ENCODE measurements at regions not wholly inside any gene's neighbourhood (a gene's known extent, or its start where the extent isn't known, plus 50 kb on each side); places are given as distances from the start of the nearest gene placed in this dataset.
A peak's percentile ranks its signal among the peaks of the same experiment; 100 is the strongest.

DNA sequence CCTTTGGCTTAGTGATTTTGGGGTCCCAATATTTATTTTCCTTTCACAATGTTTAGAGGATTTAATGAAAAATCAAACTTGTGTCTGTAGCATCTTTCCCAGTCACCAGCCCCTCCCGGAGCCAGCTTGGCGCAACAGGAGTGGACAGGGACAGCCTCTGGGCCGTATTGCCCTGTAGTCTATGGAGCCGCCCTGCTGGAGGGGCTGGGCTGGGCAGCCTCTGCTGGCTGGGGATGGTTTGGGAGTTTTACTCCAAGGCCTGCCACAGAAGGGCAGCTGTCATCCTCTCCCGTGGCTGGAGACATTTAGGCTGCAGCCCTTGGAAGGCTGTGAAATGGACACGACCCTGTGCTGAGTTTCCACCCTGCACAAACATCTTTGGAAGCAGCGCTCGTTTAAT lies 89.4 kb upstream of the RGMA start:
- no peak for DNase-seq

DNA sequence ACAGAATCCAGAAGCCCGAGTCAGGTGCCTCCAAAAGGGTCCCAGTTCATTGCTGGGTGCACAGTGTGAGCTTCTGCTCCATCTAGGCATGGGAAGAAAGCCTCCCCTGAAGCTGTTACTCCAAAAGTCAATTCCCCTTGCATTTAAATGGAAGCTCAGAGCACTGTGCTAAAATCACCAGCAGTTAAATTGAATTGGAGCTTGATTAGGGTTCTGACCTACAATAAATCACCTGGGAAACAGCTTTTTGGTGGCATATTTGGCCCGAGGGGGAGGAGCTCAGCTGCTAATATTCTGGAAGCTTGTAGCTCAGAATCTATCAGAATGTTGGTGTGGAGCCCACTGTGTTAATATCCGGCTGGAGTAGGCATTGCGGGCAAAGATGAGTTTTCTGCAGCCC lies 87.1 kb upstream of the RGMA start:
- DNase-seq, result no peak

DNA sequence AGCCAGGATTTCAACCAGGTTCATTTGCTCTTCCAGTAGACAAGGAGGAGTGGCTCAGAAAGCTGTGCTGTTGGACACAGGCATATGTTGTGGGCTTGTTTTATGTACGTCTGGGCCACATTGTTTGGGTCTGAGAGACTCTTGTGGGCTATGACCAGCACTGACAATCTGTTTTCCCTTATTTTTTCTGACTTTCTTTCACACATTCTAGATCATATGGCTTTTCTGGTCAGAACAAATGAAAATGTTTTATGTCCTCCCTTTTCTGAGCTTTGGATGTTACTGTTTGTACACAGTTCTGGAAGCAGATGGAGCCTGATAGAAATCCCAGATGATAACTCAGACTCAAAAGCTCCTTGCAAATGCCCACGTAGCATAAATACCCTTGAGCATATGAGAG lies 85.8 kb upstream of the RGMA start:
- no peak for DNase-seq

DNA sequence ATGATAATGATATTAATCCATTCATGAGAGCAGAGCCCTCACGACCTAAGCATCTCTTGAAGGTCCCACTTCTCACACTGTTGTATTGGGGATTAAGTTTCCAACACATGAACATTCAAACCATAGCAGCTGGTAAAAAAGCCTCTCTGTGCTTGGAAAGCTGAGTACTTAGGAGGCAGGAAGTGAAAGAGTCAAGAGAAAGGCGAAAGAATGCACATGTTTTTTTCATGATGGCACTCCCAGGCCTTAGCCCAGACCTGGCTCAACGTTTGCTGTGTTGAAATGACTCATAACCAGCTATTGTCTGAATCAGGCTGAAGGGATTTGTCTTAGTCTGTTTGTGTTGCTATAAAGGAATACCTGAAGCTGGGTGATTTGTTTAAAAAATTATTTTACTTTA lies 84.4 kb upstream of the RGMA start:
- no peak for DNase-seq

DNA sequence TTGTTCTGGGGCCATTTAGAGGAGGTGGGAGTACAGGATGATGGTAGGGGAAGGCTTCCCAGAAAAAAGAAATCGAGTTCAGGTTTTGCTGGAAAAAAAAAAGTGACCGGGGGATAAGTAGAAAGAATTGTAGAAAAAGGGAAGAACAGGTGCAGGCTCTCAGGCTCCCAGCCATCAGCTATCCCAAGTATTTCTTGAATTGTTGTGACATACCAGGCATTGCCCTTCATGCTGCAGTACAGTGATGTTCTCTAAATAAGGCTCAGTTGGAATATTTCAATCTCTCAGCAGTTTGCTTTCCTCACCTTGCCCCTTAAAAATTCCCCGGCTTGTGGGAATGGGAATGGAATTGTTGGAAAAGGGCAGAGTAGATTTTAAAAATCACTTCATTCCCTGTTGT lies 82.5 kb upstream of the RGMA start:
- no peak for DNase-seq

DNA sequence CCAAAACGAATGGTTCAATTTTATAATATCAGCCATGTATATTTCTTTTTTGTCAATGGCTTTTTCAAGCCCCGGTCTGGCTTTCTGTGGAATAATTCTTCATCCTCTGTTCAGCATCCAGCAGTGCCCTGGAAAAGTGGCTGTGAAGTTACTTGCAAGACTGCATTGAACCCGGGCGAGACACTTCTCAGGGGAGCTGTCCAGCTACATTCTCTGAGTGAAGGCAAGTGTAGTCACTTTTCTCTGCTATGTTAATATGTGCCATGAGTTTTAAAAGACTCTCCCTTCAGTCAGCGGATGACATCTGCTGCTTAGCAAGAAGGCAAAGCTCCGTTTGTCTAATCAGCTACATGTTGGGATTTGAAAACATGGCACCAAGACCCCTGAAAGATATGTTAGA lies 81.3 kb upstream of the RGMA start:
- no peak for DNase-seq

DNA sequence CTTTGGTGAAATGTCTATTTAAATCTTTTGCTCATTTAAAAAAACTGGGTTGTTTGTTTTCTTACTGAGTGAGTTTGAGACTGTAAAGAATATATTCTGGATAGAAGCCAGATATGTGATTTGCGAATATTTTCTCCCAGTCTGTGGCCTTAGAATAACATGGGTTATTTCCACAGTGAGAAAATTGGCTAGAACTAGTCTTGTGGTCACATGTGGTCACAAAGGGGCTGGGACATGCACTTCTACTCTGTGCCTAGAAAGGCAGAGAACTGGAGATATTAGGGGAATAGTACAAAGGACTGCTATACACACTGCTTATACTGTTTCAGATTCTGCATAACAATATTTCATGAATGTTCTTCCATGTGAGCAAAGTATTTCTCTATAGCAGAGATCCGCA lies 79.9 kb upstream of the RGMA start:
- no peak for DNase-seq

DNA sequence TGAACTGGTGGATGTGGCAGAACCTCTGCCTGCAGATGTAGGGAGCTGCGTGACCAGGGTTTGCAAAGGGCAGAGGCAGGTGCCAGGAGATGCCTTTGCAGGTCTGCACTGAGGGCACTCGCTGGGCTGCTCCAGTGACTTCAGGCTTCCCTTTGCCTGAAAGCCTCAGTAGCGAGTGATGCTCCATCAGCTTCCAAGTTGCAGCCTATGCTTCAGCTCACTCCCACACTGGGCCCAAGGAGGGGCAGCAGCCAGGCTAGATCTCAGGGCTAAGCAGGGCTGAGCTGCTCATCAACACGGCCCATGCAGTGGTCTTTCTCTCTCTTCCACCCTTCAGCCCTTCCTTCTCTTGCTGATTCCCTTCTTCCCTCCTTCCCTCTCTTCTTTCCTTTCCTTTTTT lies 78.3 kb upstream of the RGMA start:
- no peak for DNase-seq

DNA sequence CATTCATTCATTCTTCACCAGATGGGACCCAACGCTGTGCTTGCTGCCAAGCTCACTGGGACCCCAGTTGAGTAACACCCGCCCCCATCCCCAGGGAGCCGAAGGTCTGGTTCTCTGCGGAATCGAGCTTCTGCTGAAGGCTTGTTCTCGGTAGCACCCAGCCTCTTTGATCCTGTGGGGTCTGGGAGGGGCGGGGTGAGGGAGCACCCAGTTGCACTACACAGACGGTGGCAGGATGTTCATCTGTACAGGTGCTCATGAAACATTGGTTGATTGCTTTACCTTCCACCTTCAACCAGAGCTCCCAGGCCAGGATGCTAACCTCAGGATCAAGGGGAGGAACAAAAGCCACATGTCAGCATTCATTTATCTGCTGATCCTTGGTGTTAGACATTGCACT lies 77.7 kb upstream of the RGMA start:
- no peak for DNase-seq

DNA sequence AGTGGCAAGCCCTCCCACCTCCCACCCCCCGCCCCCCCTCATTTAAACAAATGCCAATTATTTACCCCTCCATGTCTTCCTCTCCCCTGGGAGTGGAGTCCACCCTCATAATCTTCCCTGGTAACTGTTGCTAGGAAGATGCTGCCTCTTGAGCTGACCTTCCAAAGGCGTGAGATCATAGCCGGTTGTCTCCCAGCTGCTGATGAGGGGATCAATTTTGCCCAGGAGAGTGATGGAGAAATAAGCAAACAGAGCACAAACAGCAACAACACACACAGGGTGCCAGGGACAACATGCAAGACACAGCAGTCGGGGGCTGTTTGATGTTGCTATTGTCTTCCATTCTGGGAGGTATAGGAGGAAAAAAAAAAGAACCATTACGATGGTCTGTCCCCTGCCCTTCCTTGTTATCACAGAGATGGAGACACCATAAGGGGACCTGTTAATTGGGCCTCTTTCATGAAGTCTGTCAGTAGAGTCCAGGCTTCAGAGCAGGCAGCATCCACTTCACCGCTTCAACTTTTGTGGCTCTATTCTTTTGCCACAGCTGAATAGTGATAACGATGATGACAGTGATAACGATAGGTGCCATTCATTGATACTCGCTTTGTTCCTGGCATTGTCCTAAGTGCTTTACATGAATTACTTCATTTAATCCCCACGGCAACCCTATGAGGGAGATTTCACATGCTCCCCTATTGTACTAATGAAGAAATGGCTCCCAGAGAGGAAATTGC lies 76.9 kb upstream of the RGMA start:
- no peak for DNase-seq

DNA sequence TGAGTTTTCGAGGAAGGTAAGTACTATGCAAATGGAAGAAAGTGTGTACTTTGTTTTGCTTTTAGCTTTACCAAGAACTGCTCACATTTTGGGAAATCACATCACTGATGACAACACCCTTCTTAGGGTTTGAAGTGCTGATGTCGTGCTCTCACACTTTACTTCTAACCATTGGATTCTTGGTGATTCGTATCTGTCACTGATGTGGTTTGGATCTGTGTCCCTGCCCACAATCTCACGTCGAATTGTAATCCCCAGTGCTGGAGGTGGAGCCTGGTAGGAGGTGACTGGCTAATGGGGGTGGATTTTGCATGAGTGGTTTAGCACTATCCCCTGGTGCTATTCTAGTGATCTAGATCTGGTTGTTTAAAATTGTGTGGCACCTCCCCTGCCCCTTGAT lies 75.4 kb upstream of the RGMA start:
- no peak for DNase-seq

DNA sequence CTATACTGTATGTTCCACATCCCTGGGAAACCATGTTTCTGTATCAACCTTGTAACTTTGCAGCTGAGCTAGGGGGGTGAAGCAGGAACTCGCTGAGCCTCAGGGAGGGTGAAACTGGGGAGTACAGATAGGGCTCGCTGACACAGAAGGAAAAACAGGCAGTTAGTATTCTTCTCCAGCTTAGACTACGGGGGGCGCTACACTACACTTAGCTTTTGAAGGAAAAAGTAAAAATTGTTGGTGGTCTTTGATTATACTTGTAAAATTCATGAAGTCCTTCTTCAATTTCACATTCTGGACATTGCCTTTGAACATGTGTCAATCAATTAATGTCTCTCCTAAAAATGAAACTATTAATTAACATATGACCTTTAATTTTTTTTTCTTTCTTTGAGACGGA lies 73.5 kb upstream of the RGMA start:
- DNase-seq, result no peak

DNA sequence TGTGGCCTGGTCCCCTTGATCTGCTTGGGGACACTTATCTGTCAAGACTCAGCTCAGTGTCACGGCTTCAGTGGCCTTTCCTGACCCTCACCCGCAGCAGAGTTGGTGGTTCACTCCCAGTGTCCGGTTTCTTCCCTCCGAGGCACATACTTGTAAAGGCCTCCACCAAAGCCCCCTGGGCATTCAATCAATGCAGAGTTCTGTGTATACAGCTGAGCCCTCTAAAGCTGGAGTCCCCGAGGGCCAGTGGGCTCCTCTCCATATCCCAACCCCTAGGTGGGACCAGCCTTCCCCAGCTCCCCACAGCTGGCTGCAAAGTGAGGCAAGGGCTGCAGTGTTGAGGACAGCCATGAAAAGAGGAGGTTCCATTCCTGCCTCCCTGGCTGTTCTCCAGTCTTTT lies 70.9 kb upstream of the RGMA start:
- no peak for DNase-seq

DNA sequence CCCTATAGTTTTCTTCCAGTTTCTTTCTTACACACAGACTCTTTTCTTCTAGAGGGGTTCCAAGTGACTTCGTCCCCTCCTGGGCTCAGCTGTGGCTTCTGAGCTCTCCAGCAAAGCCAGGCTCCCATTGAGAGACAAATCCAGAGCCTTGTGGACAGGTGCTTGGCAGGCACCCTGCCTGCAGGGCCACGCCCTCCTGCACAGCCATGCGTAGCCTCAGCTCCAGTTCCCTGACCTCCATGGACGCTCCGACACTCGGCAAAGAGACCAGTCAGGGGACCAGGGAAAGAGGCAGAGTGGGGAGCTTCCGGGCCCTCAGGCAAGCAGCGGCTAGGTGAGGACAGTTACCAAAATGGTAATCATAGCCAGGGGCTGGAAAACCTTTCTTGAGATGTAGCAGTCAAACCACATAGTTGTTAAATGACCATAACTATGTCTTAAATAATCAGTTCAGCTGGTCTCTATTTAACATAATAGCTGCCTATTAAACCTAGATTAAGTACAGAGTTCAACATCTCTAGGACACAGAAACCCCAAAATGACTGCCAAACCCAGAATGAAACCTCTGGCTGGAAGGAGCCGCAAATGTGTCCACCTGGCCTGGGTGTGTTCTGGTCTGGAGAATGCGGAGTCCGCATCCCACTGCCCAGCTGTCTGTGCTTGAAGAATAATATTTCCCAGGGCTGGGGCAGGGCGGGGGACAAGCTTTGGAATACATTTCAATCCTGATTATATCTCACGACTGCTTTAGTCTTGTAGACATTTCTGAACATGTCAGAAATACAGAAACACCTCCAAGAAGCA lies 69.3 kb upstream of the RGMA start:
- DNase-seq, result no peak

DNA sequence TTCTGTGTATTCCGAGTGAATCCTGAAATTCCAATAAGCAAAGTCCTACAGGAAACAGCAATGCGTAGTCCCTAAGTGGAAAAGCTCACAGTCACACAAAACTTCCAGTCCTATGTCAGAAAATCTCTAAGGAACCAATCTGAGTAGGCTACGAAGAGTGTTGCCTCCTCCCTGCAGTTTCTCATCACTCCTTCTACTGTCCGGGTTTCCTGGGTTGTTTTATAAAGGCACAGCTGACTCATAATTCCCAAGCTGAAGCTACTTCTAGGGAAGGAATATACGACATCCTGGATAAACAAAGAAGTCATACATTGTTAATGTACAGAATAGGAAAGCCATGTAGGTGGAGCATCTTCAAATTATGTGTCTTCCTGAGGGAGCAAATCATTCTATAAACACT lies 65.7 kb upstream of the RGMA start:
- no peak for DNase-seq

DNA sequence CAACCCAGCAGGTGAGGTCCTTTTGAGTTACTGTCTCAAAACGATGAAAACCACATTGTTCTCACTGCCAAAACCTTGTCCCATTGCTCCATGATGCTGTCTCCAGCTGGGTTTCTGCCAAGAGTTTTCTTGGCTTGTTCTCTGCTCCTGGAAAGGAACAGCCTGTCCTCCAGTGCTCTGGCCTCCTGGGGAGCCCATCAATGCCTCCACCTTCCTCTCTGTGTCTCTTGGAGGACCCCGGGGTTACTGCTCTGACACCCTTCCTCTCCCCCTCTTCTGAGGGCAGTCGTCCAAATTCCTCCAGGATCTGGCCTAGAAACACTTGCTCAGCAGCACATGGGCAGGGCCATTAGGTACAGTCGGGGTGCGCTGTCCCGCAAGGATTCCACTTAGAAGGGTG lies 63.9 kb upstream of the RGMA start:
- DNase-seq, result no peak

DNA sequence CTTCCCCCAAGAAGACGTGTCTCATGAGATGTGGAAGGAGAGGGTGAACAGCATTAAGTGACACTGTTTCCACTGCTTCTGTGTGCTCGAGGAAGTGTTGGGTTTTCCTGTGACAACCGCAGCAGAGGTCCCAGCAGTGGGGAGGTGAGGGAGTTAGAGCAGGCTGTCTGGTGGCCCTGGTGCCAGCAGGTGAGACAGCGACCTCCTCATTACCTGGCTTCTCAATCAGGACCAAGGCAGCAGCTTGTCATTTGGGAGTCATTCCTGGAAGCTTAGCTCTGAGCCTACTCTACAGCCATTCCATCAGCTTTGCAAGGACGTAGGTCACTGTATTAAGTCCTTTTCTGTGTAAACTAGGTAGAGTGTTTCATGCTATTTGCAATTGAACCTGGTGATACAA lies 63.3 kb upstream of the RGMA start:
- DNase-seq, result peak; percentile 33

DNA sequence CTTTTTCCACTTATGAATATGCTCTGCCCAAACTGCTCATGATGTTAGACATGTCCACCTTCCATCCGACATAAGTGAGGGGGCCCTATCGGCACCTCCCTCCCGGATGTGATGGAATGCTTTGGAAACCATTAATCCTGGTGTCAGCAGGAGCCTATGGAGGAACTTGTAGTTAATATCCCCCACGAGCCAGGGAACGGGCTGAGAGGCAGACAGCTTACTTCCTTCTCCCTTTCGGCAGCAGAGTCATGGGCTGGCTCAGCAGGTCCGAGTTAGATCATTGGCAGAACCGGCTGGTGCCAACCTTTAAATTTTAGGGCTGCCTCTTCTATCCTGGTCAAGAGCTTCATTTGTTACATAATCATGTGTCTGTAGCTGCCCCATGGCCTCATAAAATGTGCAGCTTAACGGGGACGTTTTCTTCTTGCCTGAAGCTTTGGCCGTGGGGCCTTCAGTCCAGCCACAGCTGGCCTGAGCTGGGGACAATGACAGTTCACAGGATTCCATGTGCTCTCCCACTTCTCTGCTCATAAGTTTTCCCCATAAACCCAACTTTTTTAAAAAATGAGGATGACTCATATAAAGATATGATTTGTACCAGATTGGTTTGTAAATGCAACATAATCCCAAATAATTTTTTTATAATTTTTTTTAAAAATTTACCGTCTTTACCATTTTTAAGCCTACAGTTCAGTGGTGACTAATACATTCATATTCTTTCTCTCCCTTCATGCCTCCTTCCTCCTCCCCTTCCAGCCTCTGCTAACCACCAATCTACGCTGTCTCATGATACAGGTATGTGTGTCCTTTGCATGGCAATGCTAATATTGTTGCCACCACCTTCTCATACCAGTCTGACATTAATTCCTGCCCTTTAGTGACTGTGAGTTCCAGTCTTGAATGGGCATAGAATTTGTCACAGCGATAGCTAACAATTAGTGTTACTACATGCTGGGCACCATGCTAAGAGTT lies 62.2 kb upstream of the RGMA start:
- DNase-seq, result no peak

DNA sequence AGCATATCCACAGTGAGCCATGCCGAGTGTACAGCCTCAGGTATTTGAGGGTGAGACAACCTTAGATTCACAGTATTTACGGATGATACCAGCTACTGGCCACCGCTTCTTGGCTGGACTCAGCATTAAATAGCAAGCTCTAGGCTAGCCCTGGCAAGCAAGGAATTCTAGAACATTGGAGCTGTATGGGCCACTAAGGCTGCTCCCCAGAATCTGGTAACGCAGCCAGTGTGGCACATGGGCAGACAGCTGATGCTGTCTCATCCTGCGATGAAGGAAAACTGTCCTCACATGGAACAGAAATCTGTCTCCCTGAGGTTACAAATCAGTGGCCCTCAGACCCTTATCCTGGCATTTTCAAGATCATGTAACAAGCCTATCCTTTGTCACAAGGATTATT lies 57.6 kb upstream of the RGMA start:
- no peak for DNase-seq

DNA sequence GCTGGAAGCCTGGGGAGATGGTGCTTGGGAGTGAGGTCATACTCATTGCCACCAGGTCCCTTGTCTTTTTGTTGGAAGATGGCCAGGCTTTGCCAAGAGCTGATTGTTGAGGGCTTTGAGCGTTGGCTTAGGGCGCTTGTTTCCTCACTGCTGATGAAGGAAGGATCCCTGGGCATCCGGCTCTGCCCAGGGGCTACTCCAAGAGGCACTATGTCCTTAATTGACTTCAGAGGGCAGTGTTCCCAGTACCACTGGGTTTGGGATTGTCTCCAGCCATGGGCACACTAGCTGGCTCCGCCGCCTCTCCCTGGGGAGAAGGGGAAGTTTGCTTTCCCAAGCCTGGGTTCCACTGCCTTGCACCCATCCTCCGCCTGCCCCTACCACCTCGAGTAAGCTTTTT lies 57.2 kb upstream of the RGMA start:
- no peak for DNase-seq

DNA sequence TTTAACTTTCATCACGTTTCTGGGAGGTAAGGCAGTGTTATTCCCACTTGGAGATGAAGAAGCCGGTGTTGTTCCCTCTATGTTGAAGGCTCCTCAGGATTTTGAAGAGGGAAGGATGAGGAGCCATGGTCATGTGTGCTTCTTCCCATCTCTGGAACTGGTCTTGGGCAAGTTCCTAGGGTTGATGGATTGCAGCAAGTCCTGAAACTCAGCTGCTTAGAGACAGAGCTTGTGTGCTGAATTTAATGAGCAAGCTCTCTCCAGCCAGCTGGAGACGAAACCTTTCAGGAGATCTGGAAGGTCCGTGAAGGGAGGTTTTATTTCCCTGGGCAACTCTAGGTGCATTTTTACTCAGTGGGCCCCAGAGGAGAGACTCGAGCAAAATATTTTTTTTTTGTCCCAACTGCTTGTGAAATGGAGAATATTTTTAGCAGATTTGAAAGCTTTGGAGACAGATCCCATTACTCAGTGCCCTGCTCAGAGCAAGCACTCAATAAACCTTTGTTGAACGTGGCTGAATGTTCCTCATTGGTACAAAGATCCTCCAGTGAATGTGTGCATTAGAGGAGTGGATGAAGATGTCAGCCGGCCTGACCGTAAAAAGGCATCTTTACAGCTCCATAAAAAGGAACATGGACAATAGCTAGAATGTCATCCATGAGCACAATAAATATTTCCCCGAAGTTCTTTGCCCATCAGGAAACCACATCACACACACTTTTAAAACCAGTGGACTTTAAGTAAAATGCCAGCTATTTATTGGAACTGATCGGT lies 55.6 kb upstream of the RGMA start:
- DNase-seq, result no peak

DNA sequence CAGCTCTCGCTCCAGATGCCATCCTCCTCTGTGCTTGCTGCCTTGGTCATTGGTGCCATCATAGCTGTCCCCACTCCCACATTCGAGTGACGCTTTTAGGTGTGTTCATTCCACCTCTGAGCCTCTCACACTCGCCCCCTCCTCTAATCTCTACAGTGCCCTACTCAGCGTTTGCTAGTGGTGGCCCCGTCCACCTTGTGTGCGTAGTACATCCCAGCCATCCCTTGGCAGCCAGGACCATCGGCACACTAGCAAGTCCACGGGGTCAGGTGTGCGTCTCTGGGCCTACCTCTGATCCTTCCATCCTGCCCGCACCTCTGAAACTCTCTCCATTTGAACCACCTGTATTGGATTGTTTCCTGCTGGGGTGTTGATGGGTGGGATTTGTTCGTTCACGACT lies 54.2 kb upstream of the RGMA start:
- no peak for DNase-seq

DNA sequence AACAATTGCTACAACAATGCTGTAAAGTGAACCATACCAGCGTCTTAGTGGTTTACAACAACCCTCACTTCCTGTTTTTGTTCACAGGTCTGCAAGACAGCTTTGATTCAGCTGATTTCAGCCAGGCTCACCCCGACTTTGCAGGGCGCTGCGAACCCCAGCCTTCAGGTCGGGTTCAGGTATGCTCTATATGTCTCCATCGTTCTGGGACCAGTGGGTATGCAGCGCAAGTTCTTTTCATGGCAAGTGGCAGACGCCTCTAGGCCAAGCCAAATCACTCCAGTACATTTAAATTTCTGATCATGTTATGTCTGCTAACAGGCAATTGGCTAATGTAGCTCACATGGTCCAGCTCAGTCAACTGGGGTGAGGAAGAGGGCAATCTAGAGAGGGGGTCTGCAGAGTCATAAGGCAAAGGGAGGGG lies 52.4 kb upstream of the RGMA start:
- peak; percentile 18 for DNase-seq

All from activated effector memory CD4-positive, alpha-beta T cell treated with Interleukin-2 at 50 U/mL for 16 hours (primary cell).